ENCODE measurements at regions not wholly inside any gene's neighbourhood (a gene's known extent, or its start where the extent isn't known, plus 50 kb on each side); places are given as distances from the start of the nearest gene placed in this dataset.

- TF ChIP-seq ZBTB10 (tag by site-specific recombination; IDR thresholded peaks at IDR 0.05), result no peak
- no peak for TF ChIP-seq ZNF548 (tag by site-specific recombination; IDR thresholded peaks at IDR 0.05)
These were observed 136.7 kb upstream of the NBEA start (continued) for GRCh38 chr13:34805347-34805746.

DNA sequence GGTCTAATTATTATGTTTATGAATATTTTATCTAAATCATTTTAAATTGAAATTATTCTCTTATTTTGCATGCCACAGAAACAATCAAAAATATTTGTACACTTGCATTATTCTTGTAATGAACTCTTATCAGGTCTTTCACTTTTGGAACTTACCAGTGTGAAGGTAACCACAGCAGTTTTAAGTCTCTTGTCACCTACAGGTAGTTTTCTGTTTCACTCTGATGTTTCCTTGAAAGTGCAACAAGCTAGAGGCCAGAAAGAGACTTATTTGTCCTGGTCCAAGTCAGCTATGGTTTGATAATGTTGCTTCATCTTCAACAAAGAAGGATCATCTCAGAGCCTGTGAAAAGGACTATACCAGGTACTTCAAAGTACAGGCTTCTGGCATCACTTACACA lies 133.4 kb upstream of the NBEA start:
- Histone ChIP-seq H3K4me3 (ENCODE audit: low read depth, low read length) (no peak overlapping the region), H3K4me1 (ENCODE audit: control insufficient read depth, insufficient read depth, low read length) (no peaks in the 10 kb centered on the region), H3K9me3 (ENCODE audit: control insufficient read depth, insufficient read depth, low read depth, low read length) (no peaks in the 10 kb centered on the region), H3K36me3 (ENCODE audit: control insufficient read depth in 2 of 2, insufficient read depth in 1 of 2, low read length in 2 of 2) (no peaks in the 10 kb centered on the region), H3K27ac (ENCODE audit: extremely low read depth, low read depth, low read length) (no peak overlapping the region)
- TF ChIP-seq ZNF830 (tag by site-specific recombination; IDR thresholded peaks at IDR 0.05; ENCODE audit: low read depth) (no peak), MEIS1 (CRISPR knock-in tag; IDR thresholded peaks at IDR 0.05; ENCODE audit: borderline replicate concordance) (no peak), GFI1B (tag by site-specific recombination; IDR thresholded peaks at IDR 0.05) (no peak), ZNF623 (tag by site-specific recombination; IDR thresholded peaks at IDR 0.05) (no peak), ZNF426 (tag by site-specific recombination; IDR thresholded peaks at IDR 0.05) (no peak), ZBTB7A (tag by site-specific recombination; IDR thresholded peaks at IDR 0.05; ENCODE audit: low read depth) (no peak), ZNF48 (tag by site-specific recombination; IDR thresholded peaks at IDR 0.05) (no peak), ZNF561 (tag by site-specific recombination; IDR thresholded peaks at IDR 0.05; ENCODE audit: borderline replicate concordance) (no peak), ZNF366 (tag by site-specific recombination; conservative IDR thresholded peaks at IDR 0.05) (no peak), KLF8 (tag by site-specific recombination; IDR thresholded peaks at IDR 0.05) (no peak), ZNF324 (tag by site-specific recombination; IDR thresholded peaks at IDR 0.05) (no peak), ZNF521 (tag by site-specific recombination; IDR thresholded peaks at IDR 0.05) (no peak), ZNF274 (IDR thresholded peaks at IDR 0.05; ENCODE audit: low read length) (no peak), ZNF274 (tag by site-specific recombination; IDR thresholded peaks at IDR 0.05; ENCODE audit: borderline replicate concordance) (no peak), ZNF555 (tag by site-specific recombination; conservative IDR thresholded peaks at IDR 0.05) (no peak), ZNF585B (tag by site-specific recombination; IDR thresholded peaks at IDR 0.05) (no peak), WT1 (tag by site-specific recombination; IDR thresholded peaks at IDR 0.05) (no peak)
- ChIA-PET CTCF (no interaction called here), POLR2A (no interaction called here)

GRCh38 chr13:34810996-34811395 lies 131.1 kb upstream of the NBEA start:
- H3K27ac ChIP-seq (ENCODE audit: extremely low read depth, low read depth, low read length), result no peak overlapping the region
- ChIA-PET POLR2A (no interaction called here), CTCF (no interaction called here)
- no peaks in the 10 kb centered on the region for H3K36me3 ChIP-seq (ENCODE audit: control insufficient read depth in 2 of 2, insufficient read depth in 1 of 2, low read length in 2 of 2)
- H3K4me1 ChIP-seq (ENCODE audit: control insufficient read depth, insufficient read depth, low read length), result no peaks in the 10 kb centered on the region
- no peaks in the 10 kb centered on the region for H3K9me3 ChIP-seq (ENCODE audit: control insufficient read depth, insufficient read depth, low read depth, low read length)
- H3K4me3 ChIP-seq (ENCODE audit: low read depth, low read length), result no peak overlapping the region
- TF ChIP-seq ZNF658 (tag by site-specific recombination; IDR thresholded peaks at IDR 0.05) (no peak), ZNF341 (tag by site-specific recombination; IDR thresholded peaks at IDR 0.05; ENCODE audit: low read depth) (no peak), REPIN1 (tag by site-specific recombination; IDR thresholded peaks at IDR 0.05; ENCODE audit: low read depth) (no peak), ZNF221 (tag by site-specific recombination; IDR thresholded peaks at IDR 0.05; ENCODE audit: borderline replicate concordance) (no peak), TSHZ1 (tag by site-specific recombination; IDR thresholded peaks at IDR 0.05; ENCODE audit: borderline replicate concordance) (no peak), ZNF600 (tag by site-specific recombination; IDR thresholded peaks at IDR 0.05) (no peak), ZFP41 (tag by site-specific recombination; IDR thresholded peaks at IDR 0.05; ENCODE audit: borderline replicate concordance) (no peak)
- TF ChIP-seq, protein P1, sequence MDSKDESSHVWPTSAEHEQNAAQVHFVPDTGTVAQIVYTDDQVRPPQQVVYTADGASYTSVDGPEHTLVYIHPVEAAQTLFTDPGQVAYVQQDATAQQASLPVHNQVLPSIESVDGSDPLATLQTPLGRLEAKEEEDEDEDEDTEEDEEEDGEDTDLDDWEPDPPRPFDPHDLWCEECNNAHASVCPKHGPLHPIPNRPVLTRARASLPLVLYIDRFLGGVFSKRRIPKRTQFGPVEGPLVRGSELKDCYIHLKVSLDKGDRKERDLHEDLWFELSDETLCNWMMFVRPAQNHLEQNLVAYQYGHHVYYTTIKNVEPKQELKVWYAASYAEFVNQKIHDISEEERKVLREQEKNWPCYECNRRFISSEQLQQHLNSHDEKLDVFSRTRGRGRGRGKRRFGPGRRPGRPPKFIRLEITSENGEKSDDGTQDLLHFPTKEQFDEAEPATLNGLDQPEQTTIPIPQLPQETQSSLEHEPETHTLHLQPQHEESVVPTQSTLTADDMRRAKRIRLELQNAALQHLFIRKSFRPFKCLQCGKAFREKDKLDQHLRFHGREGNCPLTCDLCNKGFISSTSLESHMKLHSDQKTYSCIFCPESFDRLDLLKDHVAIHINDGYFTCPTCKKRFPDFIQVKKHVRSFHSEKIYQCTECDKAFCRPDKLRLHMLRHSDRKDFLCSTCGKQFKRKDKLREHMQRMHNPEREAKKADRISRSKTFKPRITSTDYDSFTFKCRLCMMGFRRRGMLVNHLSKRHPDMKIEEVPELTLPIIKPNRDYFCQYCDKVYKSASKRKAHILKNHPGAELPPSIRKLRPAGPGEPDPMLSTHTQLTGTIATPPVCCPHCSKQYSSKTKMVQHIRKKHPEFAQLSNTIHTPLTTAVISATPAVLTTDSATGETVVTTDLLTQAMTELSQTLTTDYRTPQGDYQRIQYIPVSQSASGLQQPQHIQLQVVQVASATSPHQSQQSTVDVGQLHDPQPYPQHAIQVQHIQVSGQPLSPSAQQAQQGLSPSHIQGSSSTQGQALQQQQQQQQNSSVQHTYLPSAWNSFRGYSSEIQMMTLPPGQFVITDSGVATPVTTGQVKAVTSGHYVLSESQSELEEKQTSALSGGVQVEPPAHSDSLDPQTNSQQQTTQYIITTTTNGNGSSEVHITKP (tag by site-specific recombination; IDR thresholded peaks at IDR 0.05), result no peak
